Subcutaneous abdominal adipose tissue (tissue), 5 donors: ENCODE measurements at regions not wholly inside any gene's neighbourhood (a gene's known extent, or its start where the extent isn't known, plus 50 kb on each side); places are given as distances from the start of the nearest gene placed in this dataset.
"Not testable (repeated sequence)": the region's sequence is repeated elsewhere in the genome, so short reads cannot be mapped to it uniquely, and the experiment has no call there.

Experiments
- H3K27ac ChIP-seq: one replicate; pipeline ENCODE4 v1.7.0; 2013; ENCODE audit warnings: low read depth, mild to moderate bottlenecking, inconsistent platforms, low read length, moderate library complexity
- H3K27me3 ChIP-seq, 5 donors: one replicate each; pipeline ENCODE4 v1.7.0; 2013; ENCODE audit warnings: low read length in 5 of 5, inconsistent platforms in 1 of 5; ENCODE audit not compliant: control insufficient read depth in 5 of 5, insufficient read depth in 4 of 5
- H3K36me3 ChIP-seq, 5 donors: one replicate each; pipeline ENCODE4 v1.7.0; 2013; ENCODE audit warnings: low read length in 5 of 5; ENCODE audit not compliant: control insufficient read depth in 5 of 5, insufficient read depth in 5 of 5
- H3K4me1 ChIP-seq, 5 donors: one replicate each; pipeline ENCODE4 v1.7.0; 2013; ENCODE audit warnings: low read length in 5 of 5, mild to moderate bottlenecking in 3 of 5, moderate library complexity in 1 of 5; ENCODE audit not compliant: control insufficient read depth in 5 of 5, insufficient read depth in 5 of 5
- H3K4me3 ChIP-seq, 5 donors: one replicate each; pipeline ENCODE4 v1.7.0; 2013; ENCODE audit warnings: low read length in 5 of 5, low read depth in 1 of 5
- H3K9ac ChIP-seq, 5 donors: one replicate each; pipeline ENCODE4 v1.7.0; 2013; ENCODE audit warnings: low read length in 5 of 5, mild to moderate bottlenecking in 4 of 5, moderate library complexity in 3 of 5
- H3K9me3 ChIP-seq, 5 donors: one replicate each; pipeline ENCODE4 v1.7.0; 2013; ENCODE audit warnings: low read length in 5 of 5; ENCODE audit not compliant: control insufficient read depth in 5 of 5
- donor health status: healthy.
- donor health status: healthy.
- donor health status: healthy.
- donor health status: healthy.
- donor health status: healthy.

- Histone ChIP-seq H3K27me3 (no peaks in the 10 kb centered on the region), H3K36me3 (no peaks in the 10 kb centered on the region), H3K4me1 (no peaks in the 10 kb centered on the region), H3K27ac (no peak overlapping the region), H3K9ac (no peak overlapping the region), H3K9me3 (no peaks in the 10 kb centered on the region), H3K4me3 (no peak overlapping the region)
Observed at GRCh38 chr4:187715466-187715865, 280.1 kb upstream of the ZFP42 start.

GRCh38 chr4:187724456-187724855, 271.1 kb upstream of the ZFP42 start:
- no peak overlapping the region for H3K4me3 ChIP-seq
- no peak overlapping the region for H3K9ac ChIP-seq
- peaks cover 0 to 2% (median 0%) of the 10 kb centered on the region in 5 donors for H3K9me3 ChIP-seq
- no peak overlapping the region for H3K27ac ChIP-seq
- H3K27me3 ChIP-seq = peaks cover 0 to 3% (median 0%) of the 10 kb centered on the region in 5 donors
- no peaks in the 10 kb centered on the region for H3K36me3 ChIP-seq
- peaks cover 0 to 5% (median 0%) of the 10 kb centered on the region in 5 donors for H3K4me1 ChIP-seq

GRCh38 chr4:187726485-187726884, 269.1 kb upstream of the ZFP42 start:
- Histone ChIP-seq H3K9ac (no peak overlapping the region), H3K9me3 (peaks cover 0 to 10% (median 3%) of the 10 kb centered on the region in 5 donors), H3K4me1 (peaks cover 0 to 5% (median 0%) of the 10 kb centered on the region in 5 donors), H3K27me3 (peaks cover 0 to 3% (median 0%) of the 10 kb centered on the region in 5 donors), H3K36me3 (no peaks in the 10 kb centered on the region), H3K4me3 (no peak overlapping the region), H3K27ac (no peak overlapping the region)

GRCh38 chr4:187732524-187732923, 263.0 kb upstream of the ZFP42 start:
- Histone ChIP-seq H3K27ac (no peak overlapping the region), H3K9ac (no peak overlapping the region)

GRCh38 chr4:187739771-187740170, 255.8 kb upstream of the ZFP42 start:
- Histone ChIP-seq H3K27me3 (no peaks in the 10 kb centered on the region), H3K4me3 (no peak overlapping the region), H3K9ac (no peak overlapping the region), H3K4me1 (no peaks in the 10 kb centered on the region), H3K9me3 (peaks cover 0 to 24% (median 11%) of the 10 kb centered on the region in 5 donors), H3K27ac (no peak overlapping the region), H3K36me3 (no peaks in the 10 kb centered on the region)

More at GRCh38 chr4:187732524-187732923, 263.0 kb upstream of the ZFP42 start:
- no peak overlapping the region for H3K4me3 ChIP-seq
- H3K4me1 ChIP-seq = peaks cover 0 to 7% (median 0%) of the 10 kb centered on the region in 5 donors
- no peaks in the 10 kb centered on the region for H3K27me3 ChIP-seq
- peaks cover 0 to 8% (median 3%) of the 10 kb centered on the region in 5 donors for H3K9me3 ChIP-seq
- H3K36me3 ChIP-seq = no peaks in the 10 kb centered on the region

GRCh38 chr4:187744911-187745310, 250.7 kb upstream of the ZFP42 start:
- H3K27me3 ChIP-seq = no peaks in the 10 kb centered on the region
- H3K4me3 ChIP-seq = no peak overlapping the region
- no peaks in the 10 kb centered on the region for H3K4me1 ChIP-seq
- H3K9me3 ChIP-seq = peaks cover 0 to 14% (median 9%) of the 10 kb centered on the region in 5 donors
- no peak overlapping the region for H3K27ac ChIP-seq
- H3K36me3 ChIP-seq = no peaks in the 10 kb centered on the region
- H3K9ac ChIP-seq = no peak overlapping the region

- H3K27ac ChIP-seq, H3K4me3 ChIP-seq, H3K36me3 ChIP-seq, H3K27me3 ChIP-seq, H3K4me1 ChIP-seq, H3K9ac ChIP-seq: not testable (repeated sequence)
- peaks cover 0 to 13% (median 3%) of the 10 kb centered on the region in 5 donors for H3K9me3 ChIP-seq
Observed at GRCh38 chr4:187750652-187751051, 244.9 kb upstream of the ZFP42 start.

- Histone ChIP-seq H3K27me3 (no peaks in the 10 kb centered on the region), H3K4me1 (no peaks in the 10 kb centered on the region), H3K9me3 (peaks cover 0 to 5% (median 0%) of the 10 kb centered on the region in 5 donors), H3K9ac (no peak overlapping the region), H3K36me3 (no peaks in the 10 kb centered on the region), H3K27ac (no peak overlapping the region), H3K4me3 (no peak overlapping the region)
Observed at GRCh38 chr4:187767158-187767557, 228.4 kb upstream of the ZFP42 start.

- H3K9ac ChIP-seq = no peak overlapping the region
- H3K4me3 ChIP-seq = no peak overlapping the region
- no peaks in the 10 kb centered on the region for H3K27me3 ChIP-seq
- no peak overlapping the region for H3K27ac ChIP-seq
- H3K9me3 ChIP-seq = peaks cover 0 to 5% (median 0%) of the 10 kb centered on the region in 5 donors
- no peaks in the 10 kb centered on the region for H3K36me3 ChIP-seq
- no peaks in the 10 kb centered on the region for H3K4me1 ChIP-seq
Observed at GRCh38 chr4:187767687-187768086, 227.9 kb upstream of the ZFP42 start.

GRCh38 chr4:187770345-187770744, 225.2 kb upstream of the ZFP42 start:
- H3K9me3 ChIP-seq = no peaks in the 10 kb centered on the region
- H3K4me1 ChIP-seq = no peaks in the 10 kb centered on the region
- no peak overlapping the region for H3K27ac ChIP-seq
- no peaks in the 10 kb centered on the region for H3K27me3 ChIP-seq
- no peak overlapping the region for H3K9ac ChIP-seq
- H3K36me3 ChIP-seq = no peaks in the 10 kb centered on the region
- no peak overlapping the region for H3K4me3 ChIP-seq

GRCh38 chr4:187777954-187778353, 217.6 kb upstream of the ZFP42 start:
- H3K27me3 ChIP-seq = no peaks in the 10 kb centered on the region
- no peak overlapping the region for H3K4me3 ChIP-seq
- H3K27ac ChIP-seq = no peak overlapping the region
- no peaks in the 10 kb centered on the region for H3K36me3 ChIP-seq
- no peak overlapping the region for H3K9ac ChIP-seq
- H3K9me3 ChIP-seq = peaks cover 0 to 8% (median 0%) of the 10 kb centered on the region in 5 donors
- no peaks in the 10 kb centered on the region for H3K4me1 ChIP-seq
